ENCODE measurements at regions not wholly inside any gene's neighbourhood (a gene's known extent, or its start where the extent isn't known, plus 50 kb on each side); places are given as distances from the start of the nearest gene placed in this dataset.
"Not testable (repeated sequence)": the region's sequence is repeated elsewhere in the genome, so short reads cannot be mapped to it uniquely, and the experiment has no call there.

- DNase-seq (ENCODE audit: low read depth in 2 of 3, low spot score in 2 of 3): no peak
Observed at GRCh38 chr7:126178865-126179264, 1073.9 kb downstream of the GRM8 start.

GRCh38 chr7:126177782-126178181, 1075.0 kb downstream of the GRM8 start:
- no peak for DNase-seq (ENCODE audit: low read depth in 2 of 3, low spot score in 2 of 3)

- no peak for DNase-seq (ENCODE audit: low read depth in 2 of 3, low spot score in 2 of 3)
Observed at GRCh38 chr7:126166645-126167044, 1086.1 kb downstream of the GRM8 start.

- DNase-seq (ENCODE audit: low read depth in 2 of 3, low spot score in 2 of 3): no peak
Observed at GRCh38 chr7:126163647-126164046, 1089.1 kb downstream of the GRM8 start.

- DNase-seq (ENCODE audit: low read depth in 2 of 3, low spot score in 2 of 3): no peak
Observed at GRCh38 chr7:126157391-126157790, 1095.3 kb downstream of the GRM8 start.

GRCh38 chr7:126150278-126150958, 1102.3 kb downstream of the GRM8 start:
- no peak for DNase-seq (ENCODE audit: low read depth in 2 of 3, low spot score in 2 of 3)

GRCh38 chr7:126140858-126141466, 1111.8 kb downstream of the GRM8 start:
- no peak for DNase-seq (ENCODE audit: low read depth in 2 of 3, low spot score in 2 of 3)

GRCh38 chr7:126119981-126120380, 1132.8 kb downstream of the GRM8 start:
- no peak for DNase-seq (ENCODE audit: low read depth in 2 of 3, low spot score in 2 of 3)

- DNase-seq (ENCODE audit: low read depth in 2 of 3, low spot score in 2 of 3): no peak
Observed at GRCh38 chr7:126103582-126103981, 1149.2 kb downstream of the GRM8 start.

- DNase-seq (ENCODE audit: low read depth in 2 of 3, low spot score in 2 of 3): no peak
Observed at GRCh38 chr7:126083014-126083413, 1153.4 kb upstream of the POT1 start.

GRCh38 chr7:126079581-126079980, 1150.0 kb upstream of the POT1 start:
- no peak for DNase-seq (ENCODE audit: low read depth in 2 of 3, low spot score in 2 of 3)

- DNase-seq (ENCODE audit: low read depth in 2 of 3, low spot score in 2 of 3): no peak
Observed at GRCh38 chr7:126079151-126079550, 1149.5 kb upstream of the POT1 start.

GRCh38 chr7:126065766-126066165, 1136.1 kb upstream of the POT1 start:
- no peak for DNase-seq (ENCODE audit: low read depth in 2 of 3, low spot score in 2 of 3)

GRCh38 chr7:126057979-126058378, 1128.4 kb upstream of the POT1 start:
- no peak for DNase-seq (ENCODE audit: low read depth in 2 of 3, low spot score in 2 of 3)

GRCh38 chr7:126056613-126057012, 1127.0 kb upstream of the POT1 start:
- DNase-seq (ENCODE audit: low read depth in 2 of 3, low spot score in 2 of 3): not testable (repeated sequence)

GRCh38 chr7:126052229-126052628, 1122.6 kb upstream of the POT1 start:
- no peak for DNase-seq (ENCODE audit: low read depth in 2 of 3, low spot score in 2 of 3)

- no peak for DNase-seq (ENCODE audit: low read depth in 2 of 3, low spot score in 2 of 3)
Observed at GRCh38 chr7:126044662-126045061, 1115.0 kb upstream of the POT1 start.

- DNase-seq (ENCODE audit: low read depth in 2 of 3, low spot score in 2 of 3): no peak
Observed at GRCh38 chr7:126041472-126041871, 1111.8 kb upstream of the POT1 start.

GRCh38 chr7:126040114-126041045, 1110.8 kb upstream of the POT1 start:
- no peak for DNase-seq (ENCODE audit: low read depth in 2 of 3, low spot score in 2 of 3)

- no peak for DNase-seq (ENCODE audit: low read depth in 2 of 3, low spot score in 2 of 3)
Observed at GRCh38 chr7:126026421-126027088, 1096.9 kb upstream of the POT1 start.

GRCh38 chr7:126022452-126022851, 1092.8 kb upstream of the POT1 start:
- DNase-seq (ENCODE audit: low read depth in 2 of 3, low spot score in 2 of 3): no peak

All from hematopoietic multipotent progenitor cell (in vitro differentiated cells).